Endothelial cell of umbilical vein (primary cell): ENCODE measurements at regions not wholly inside any gene's neighbourhood (a gene's known extent, or its start where the extent isn't known, plus 50 kb on each side); places are given as distances from the start of the nearest gene placed in this dataset.

Experiments used
- BruUV-seq: library from RNA; stranded (reverse); fragments of 400-500 nt; replicated peaks from 2 replicates; lab custom pipeline; 2021; lab: Mats Ljungman, UMichigan
- CTCF ChIA-PET: fragments of 300-600, 350-600 bp; sonication (Branson Sonifier 250); formaldehyde crosslinking; loops from one replicate; lab custom pipeline; 2021; ENCODE audit warnings: antibody characterized with exemption, inconsistent platforms; lab: Charles Lee
- POLR2A ChIA-PET: fragments of 300-600, 350-600 bp; sonication (Branson Sonifier 250); formaldehyde crosslinking; loops from one replicate; lab custom pipeline; 2021; ENCODE audit warnings: antibody characterized with exemption, inconsistent platforms; lab: Charles Lee
- DNase-seq: peaks from one replicate; pipeline ENCODE4 v3.0.0-alpha.2; 2011; ENCODE audit warnings: low read depth, low spot score
- FAIRE-seq: peaks from 2 replicates; lab custom pipeline; 2011; peaks lifted over from hg19 to GRCh38; lab: Jason Lieb, UNC
- H2AFZ ChIP-seq: 2 replicates; pipeline ENCODE4 v1.6.0; 2012; ENCODE audit warnings: low read depth, low read length, control low read depth, inconsistent platforms
- H3K27ac ChIP-seq: 2 replicates; pipeline ENCODE4 v1.5.1; 2011; ENCODE audit warnings: low read depth, mild to moderate bottlenecking, control low read depth, low read length, moderate library complexity; ENCODE audit not compliant: insufficient read depth
- H3K27me3 ChIP-seq, 2 experiments: 2 replicates each; pipeline versions ENCODE4 v1.6.0 to v1.6.1; 2011; ENCODE audit warnings: low read length in 2 of 2, mixed read lengths in 1 of 2; ENCODE audit not compliant: control insufficient read depth in 2 of 2, insufficient read depth in 2 of 2
- H3K36me3 ChIP-seq, 2 experiments: 2 replicates in 1 of 2; 3 replicates in 1 of 2; pipeline ENCODE4 v1.5.1; 2011; ENCODE audit warnings: low read length in 2 of 2, mild to moderate bottlenecking in 1 of 2, moderate library complexity in 1 of 2; ENCODE audit not compliant: control insufficient read depth in 2 of 2, insufficient read depth in 2 of 2; ENCODE audit errors: extremely low read depth in 1 of 2
- H3K4me1 ChIP-seq: 3 replicates; pipeline ENCODE4 v1.5.1; 2011; ENCODE audit warnings: mild to moderate bottlenecking, low read length; ENCODE audit not compliant: control insufficient read depth, insufficient read depth; ENCODE audit errors: extremely low read depth
- H3K4me2 ChIP-seq: 2 replicates; pipeline ENCODE4 v1.6.1; 2011; ENCODE audit warnings: low read length, control low read depth, mixed read lengths; ENCODE audit not compliant: insufficient read depth
- H3K4me3 ChIP-seq, 3 experiments: fragments of 200-600 bp in 1 of 3; sonication (generic), shearing (Covaris generic) in 1 of 3; replicated peaks in 1 of 3; 2 replicates each; pipeline ENCODE4 v1.5.1; 2011 to 2016; ENCODE audit warnings: control low read depth in 3 of 3, low read length in 3 of 3, mild to moderate bottlenecking in 2 of 3, inconsistent platforms in 1 of 3, low read depth in 1 of 3, moderate library complexity in 1 of 3; ENCODE audit not compliant: insufficient read depth in 1 of 3
- H3K79me2 ChIP-seq: 2 replicates; pipeline ENCODE4 v1.6.0; 2012; ENCODE audit warnings: low read length, inconsistent platforms; ENCODE audit not compliant: control insufficient read depth, insufficient read depth
- H3K9ac ChIP-seq: replicated peaks from 2 replicates; pipeline ENCODE3; 2011; ENCODE audit warnings: low read length, control low read depth; ENCODE audit not compliant: insufficient read depth; ENCODE audit errors: extremely low read depth
- H3K9me1 ChIP-seq: replicated peaks from 3 replicates; pipeline ENCODE4 v1.6.0; 2011; ENCODE audit warnings: mild to moderate bottlenecking, low read length; ENCODE audit not compliant: control insufficient read depth, insufficient read depth; ENCODE audit errors: extremely low read depth
- H3K9me3 ChIP-seq: replicated peaks from 2 replicates; pipeline ENCODE4 v1.5.1; 2012; ENCODE audit warnings: low read length, inconsistent platforms; ENCODE audit not compliant: control insufficient read depth, insufficient read depth
- H4K20me1 ChIP-seq: replicated peaks from 2 replicates; pipeline ENCODE3; 2011; ENCODE audit warnings: mild to moderate bottlenecking, low read length; ENCODE audit not compliant: control insufficient read depth, insufficient read depth; ENCODE audit errors: extremely low read depth
- EZH2 ChIP-seq: IDR thresholded peaks from 2 replicates; pipeline ENCODE4 v1.6.1; 2012; ENCODE audit warnings: borderline replicate concordance, low read depth, mild to moderate bottlenecking, moderate library complexity, low read length, inconsistent platforms; ENCODE audit not compliant: severe bottlenecking
- FOS ChIP-seq: IDR thresholded peaks from 2 replicates; pipeline ENCODE4 v1.6.1; 2011; ENCODE audit warnings: mild to moderate bottlenecking, low read length, moderate library complexity, borderline replicate concordance; ENCODE audit not compliant: insufficient read depth
- GATA2 ChIP-seq: IDR thresholded peaks from 2 replicates; pipeline ENCODE4 v1.7.0; 2011; ENCODE audit warnings: low read depth, mild to moderate bottlenecking, moderate library complexity, mixed read lengths, low read length; ENCODE audit not compliant: insufficient read length, insufficient read depth
- JUN ChIP-seq: IDR thresholded peaks from 2 replicates; pipeline ENCODE4 v1.6.1; 2011; ENCODE audit warnings: borderline replicate concordance, low read depth; ENCODE audit not compliant: insufficient read length, insufficient read depth
- MYC ChIP-seq: IDR thresholded peaks from one replicate; pipeline ENCODE4 v1.6.1; 2011; ENCODE audit warnings: mild to moderate bottlenecking, low read depth, low read length
- POLR2A ChIP-seq: IDR thresholded peaks from 2 replicates; pipeline ENCODE4 v1.6.1; 2012; ENCODE audit warnings: low read depth, mild to moderate bottlenecking, control low read depth, low read length
- POLR2AphosphoS5 ChIP-seq: IDR thresholded peaks from 2 replicates; pipeline ENCODE4 v1.6.1; 2012; ENCODE audit warnings: low read depth, mild to moderate bottlenecking, control low read depth, low read length, moderate library complexity; ENCODE audit not compliant: insufficient read depth
- dilution Hi-C: fragments of 300-500 bp; cut with MboI; formaldehyde crosslinking; loops from one replicate; pipeline ENCODE4 v1.15.0; 2019; ENCODE audit warnings: low sequenced_read_pairs; ENCODE audit not compliant: extremely low pct_ligation_motif_present
- intact Hi-C: fragments of 100-400 bp; cut with micrococcal nuclease; formaldehyde crosslinking; loops from one replicate; pipeline ENCODE4 v1.10.0; 2022
- TF ChIP-seq, protein P1 (sequence below): IDR thresholded peaks from 2 replicates; pipeline ENCODE4 v1.6.1; 2011; ENCODE audit not compliant: insufficient read depth, insufficient read length
- TF ChIP-seq, protein P2 (sequence below), 2 donors: IDR thresholded peaks; 1 replicate in 1 of 2; 2 replicates in 1 of 2; pipeline ENCODE4 v1.5.1; 2011; ENCODE audit warnings: low read length in 2 of 2, mild to moderate bottlenecking in 2 of 2, moderate library complexity in 2 of 2, control low read depth in 1 of 2, inconsistent platforms in 1 of 2, low read depth in 1 of 2; ENCODE audit not compliant: insufficient read depth in 1 of 2; ENCODE audit errors: extremely low read depth in 1 of 2

DNA sequence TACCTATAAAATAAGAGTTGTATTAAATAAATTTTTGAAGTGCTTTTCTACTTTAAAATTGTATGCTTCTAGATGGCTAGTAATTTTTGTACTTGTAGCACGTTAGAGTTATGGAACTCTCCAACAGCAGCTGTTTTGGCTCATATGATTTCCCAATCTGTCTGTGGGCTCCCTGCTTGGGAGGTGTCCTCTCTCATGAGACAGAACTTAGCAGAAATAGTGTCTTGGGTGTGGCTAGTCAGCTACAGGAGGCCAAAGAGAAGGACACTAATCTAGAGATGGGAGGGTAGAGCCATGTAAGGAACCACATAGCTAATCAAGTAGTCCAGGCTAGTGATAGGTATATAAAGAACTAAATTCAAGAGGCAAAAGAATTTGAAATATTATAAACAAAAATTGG lies 78.4 kb upstream of the DAB2 start:
- no peaks in the 10 kb centered on the region for H3K79me2 ChIP-seq
- no peak overlapping the region for H3K27ac ChIP-seq
- H3K27me3 ChIP-seq: no peaks in the 10 kb centered on the region
- POLR2A ChIA-PET: interaction anchor here (1.2 kb wide), 1 partner anchor 15 kb away, joined by 4 read pairs; no protein-coding TSS in a partner anchor
- DNase-seq (no peak), FAIRE-seq (no peak)
- H3K9ac ChIP-seq: no peak overlapping the region
- no peak overlapping the region for H3K4me2 ChIP-seq
- intact Hi-C loops (no loop called here), dilution Hi-C loops (no loop called here)
- H3K9me1 ChIP-seq: no peaks in the 10 kb centered on the region
- TF ChIP-seq FOS (no peak), MYC (no peak), GATA2 (no peak), EZH2 (no peak), POLR2A (no peak), JUN (no peak), POLR2AphosphoS5 (no peak)
- TF ChIP-seq, protein P1, sequence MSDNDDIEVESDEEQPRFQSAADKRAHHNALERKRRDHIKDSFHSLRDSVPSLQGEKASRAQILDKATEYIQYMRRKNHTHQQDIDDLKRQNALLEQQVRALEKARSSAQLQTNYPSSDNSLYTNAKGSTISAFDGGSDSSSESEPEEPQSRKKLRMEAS: no peak
- TF ChIP-seq, protein P2, sequence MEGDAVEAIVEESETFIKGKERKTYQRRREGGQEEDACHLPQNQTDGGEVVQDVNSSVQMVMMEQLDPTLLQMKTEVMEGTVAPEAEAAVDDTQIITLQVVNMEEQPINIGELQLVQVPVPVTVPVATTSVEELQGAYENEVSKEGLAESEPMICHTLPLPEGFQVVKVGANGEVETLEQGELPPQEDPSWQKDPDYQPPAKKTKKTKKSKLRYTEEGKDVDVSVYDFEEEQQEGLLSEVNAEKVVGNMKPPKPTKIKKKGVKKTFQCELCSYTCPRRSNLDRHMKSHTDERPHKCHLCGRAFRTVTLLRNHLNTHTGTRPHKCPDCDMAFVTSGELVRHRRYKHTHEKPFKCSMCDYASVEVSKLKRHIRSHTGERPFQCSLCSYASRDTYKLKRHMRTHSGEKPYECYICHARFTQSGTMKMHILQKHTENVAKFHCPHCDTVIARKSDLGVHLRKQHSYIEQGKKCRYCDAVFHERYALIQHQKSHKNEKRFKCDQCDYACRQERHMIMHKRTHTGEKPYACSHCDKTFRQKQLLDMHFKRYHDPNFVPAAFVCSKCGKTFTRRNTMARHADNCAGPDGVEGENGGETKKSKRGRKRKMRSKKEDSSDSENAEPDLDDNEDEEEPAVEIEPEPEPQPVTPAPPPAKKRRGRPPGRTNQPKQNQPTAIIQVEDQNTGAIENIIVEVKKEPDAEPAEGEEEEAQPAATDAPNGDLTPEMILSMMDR (IDR thresholded peaks at IDR 0.05; ENCODE audit: extremely low read depth in 1 of 2, insufficient read depth in 1 of 2, low read depth in 1 of 2, low read length in 2 of 2): no peak
- no peaks in the 10 kb centered on the region for H4K20me1 ChIP-seq
- no peaks in the 10 kb centered on the region for H3K9me3 ChIP-seq
- no peaks in the 10 kb centered on the region for H3K36me3 ChIP-seq
- H3K4me1 ChIP-seq: peaks cover 24% of the 10 kb centered on the region
- no peak overlapping the region for H2AFZ ChIP-seq
- CTCF ChIA-PET: interaction anchor here (1.5 to 2.5 kb wide), 6 partner anchors 10 to 78 kb away, joined by 4 to 24 read pairs (median 14); partner anchors contain the start of gene DAB2
- H3K4me3 ChIP-seq: no peak overlapping the region
- BruUV-seq: no TSS peak
